AG10803 (cell line): ENCODE measurements at regions not wholly inside any gene's neighbourhood (a gene's known extent, or its start where the extent isn't known, plus 50 kb on each side); places are given as distances from the start of the nearest gene placed in this dataset.

Experiments
- DNase-seq: peaks from one replicate; pipeline ENCODE4 v3.0.0; 2010; ENCODE audit warnings: low read depth
- H3K4me3 ChIP-seq: 2 replicates; pipeline ENCODE4 v1.5.1; 2011; ENCODE audit warnings: mild to moderate bottlenecking, low read length, control low read depth
- TF ChIP-seq, protein P1 (sequence below): conservative IDR thresholded peaks from 2 replicates; pipeline ENCODE4 v1.5.1; 2011; ENCODE audit warnings: mild to moderate bottlenecking, low read length, control low read depth, inconsistent platforms

DNA sequence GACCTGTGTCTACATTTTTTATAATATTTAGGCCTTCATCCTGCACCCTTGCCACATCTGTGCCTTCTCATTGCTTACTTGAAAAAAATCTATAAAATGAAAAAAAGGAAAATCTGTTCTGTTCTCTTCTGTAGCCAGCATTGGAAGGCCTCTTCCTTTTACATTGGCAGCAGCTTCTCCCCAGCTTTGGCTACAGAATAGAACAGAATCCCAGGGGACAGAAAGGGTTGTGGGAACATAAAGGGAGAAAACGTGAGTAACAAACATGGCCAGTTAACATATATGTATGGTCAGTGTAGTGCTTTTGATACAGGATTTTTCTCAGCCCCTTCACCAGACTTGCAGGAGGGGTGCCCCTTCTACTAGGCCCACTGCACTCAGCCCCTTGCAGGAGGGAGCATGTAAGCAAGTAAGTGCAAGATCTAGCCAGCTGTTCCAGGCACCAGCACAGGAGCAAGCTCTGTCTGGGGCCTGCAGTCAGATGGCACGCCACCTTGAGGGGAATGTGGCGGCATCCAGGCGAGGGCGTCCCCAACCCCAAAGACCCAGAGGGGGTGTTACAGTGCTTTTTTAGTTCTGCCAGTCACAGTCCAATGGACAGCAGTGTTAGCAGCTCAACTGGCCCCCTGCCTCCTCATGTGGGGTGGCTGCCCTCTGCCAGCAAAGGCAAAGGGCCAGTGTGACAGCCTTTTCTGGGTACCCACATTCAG lies 330.5 kb upstream of the ZNF462 start:
- TF ChIP-seq, protein P1, sequence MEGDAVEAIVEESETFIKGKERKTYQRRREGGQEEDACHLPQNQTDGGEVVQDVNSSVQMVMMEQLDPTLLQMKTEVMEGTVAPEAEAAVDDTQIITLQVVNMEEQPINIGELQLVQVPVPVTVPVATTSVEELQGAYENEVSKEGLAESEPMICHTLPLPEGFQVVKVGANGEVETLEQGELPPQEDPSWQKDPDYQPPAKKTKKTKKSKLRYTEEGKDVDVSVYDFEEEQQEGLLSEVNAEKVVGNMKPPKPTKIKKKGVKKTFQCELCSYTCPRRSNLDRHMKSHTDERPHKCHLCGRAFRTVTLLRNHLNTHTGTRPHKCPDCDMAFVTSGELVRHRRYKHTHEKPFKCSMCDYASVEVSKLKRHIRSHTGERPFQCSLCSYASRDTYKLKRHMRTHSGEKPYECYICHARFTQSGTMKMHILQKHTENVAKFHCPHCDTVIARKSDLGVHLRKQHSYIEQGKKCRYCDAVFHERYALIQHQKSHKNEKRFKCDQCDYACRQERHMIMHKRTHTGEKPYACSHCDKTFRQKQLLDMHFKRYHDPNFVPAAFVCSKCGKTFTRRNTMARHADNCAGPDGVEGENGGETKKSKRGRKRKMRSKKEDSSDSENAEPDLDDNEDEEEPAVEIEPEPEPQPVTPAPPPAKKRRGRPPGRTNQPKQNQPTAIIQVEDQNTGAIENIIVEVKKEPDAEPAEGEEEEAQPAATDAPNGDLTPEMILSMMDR = no peak
- DNase-seq = no peak
- no peak overlapping the region for H3K4me3 ChIP-seq

DNA sequence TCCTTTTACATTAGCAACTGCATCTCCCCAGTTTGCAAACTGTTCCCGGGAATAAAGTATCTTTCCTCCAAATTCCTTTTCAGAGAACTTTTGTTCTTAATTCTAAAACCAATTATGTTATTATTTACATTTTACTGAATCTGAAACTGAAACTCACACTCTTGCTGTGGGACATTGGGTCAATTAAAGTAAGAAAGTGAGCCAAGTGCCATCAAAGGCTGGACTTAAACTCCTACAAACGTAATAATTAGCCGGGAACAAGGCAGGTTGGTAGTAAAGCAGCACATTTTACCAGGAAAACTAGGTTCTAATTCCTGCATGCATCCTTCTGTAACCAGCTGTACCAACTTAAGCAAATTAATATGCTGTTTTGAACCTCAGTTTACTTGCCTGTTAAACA lies 328.2 kb upstream of the ZNF462 start:
- TF ChIP-seq, protein P1 = no peak
- H3K4me3 ChIP-seq = no peak overlapping the region
- DNase-seq = no peak

DNA sequence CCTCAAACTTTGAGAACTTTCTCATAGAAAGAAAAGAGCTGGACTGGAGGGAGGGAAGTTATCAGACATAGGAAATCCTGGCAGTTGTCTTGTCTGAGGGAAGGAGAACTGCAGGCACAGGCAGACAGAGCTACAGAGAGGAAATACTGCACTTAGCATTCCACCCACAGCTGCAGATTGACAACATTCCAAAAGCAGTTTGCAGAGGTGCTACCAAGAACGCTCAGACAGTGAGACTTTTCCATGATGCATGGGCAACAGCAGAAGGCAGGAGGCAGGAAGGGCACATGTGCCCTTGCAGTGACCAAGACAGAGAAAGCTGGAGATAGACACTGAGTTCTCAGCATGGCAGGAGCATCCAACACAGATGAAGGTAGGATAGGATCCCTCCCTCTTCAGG lies 327.5 kb upstream of the ZNF462 start:
- no peak for DNase-seq
- no peak overlapping the region for H3K4me3 ChIP-seq
- TF ChIP-seq, protein P1 = no peak

DNA sequence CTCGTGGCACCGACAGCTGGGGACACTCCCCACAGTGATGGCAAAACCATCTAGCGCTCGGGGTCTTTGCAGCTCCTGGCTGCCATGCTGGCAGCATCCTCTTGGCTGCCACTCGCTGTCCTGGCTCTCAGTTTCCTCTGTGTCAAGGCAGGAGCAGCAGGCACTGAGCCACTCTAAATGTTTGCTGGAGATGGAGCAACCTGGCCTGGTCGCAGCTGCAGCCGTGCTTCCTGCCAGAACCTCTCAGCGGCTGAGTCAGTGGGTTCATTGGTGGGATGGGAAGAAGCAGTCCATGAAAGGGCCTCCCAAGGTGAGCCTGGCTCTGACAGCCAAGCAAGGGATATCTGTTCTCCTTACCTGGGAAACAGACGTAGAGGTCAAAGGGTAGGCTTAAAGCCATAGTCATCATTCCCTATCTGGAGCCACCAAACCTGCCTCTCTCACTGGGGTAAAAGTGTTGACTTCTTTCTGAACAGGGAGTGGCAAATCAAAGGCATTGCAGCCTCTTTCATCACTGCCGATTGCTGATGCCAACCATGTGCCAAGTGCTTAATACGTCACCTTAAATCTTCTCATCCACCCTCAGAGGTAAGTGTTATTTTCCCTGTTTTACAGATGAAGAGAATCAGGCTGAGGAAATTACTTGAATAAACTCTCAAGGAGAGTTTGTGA lies 304.8 kb upstream of the ZNF462 start:
- no peak for DNase-seq
- TF ChIP-seq, protein P1 = no peak
- no peak overlapping the region for H3K4me3 ChIP-seq

DNA sequence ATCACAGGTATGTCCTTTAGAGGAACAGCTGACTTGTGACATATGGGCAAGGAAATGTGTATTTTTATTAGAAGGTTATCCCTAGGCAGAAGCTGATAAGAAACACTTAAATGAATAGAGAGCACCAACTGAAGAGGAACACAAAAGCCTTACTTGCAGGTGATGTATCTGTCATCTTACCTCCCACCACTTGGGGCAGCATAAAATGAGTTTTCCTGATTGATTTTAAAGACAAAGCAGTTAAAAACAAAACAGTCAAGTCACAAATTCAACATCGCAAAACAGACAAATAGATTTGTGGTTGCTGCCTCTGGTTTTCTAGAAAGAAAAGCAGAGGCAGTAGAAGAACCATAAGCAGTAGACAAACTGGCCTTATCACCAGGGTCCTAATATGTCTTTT lies 302.4 kb upstream of the ZNF462 start:
- TF ChIP-seq, protein P1 = peak; percentile 10; the same call in 1 of the 2 replicates
- DNase-seq = no peak
- no peak overlapping the region for H3K4me3 ChIP-seq

DNA sequence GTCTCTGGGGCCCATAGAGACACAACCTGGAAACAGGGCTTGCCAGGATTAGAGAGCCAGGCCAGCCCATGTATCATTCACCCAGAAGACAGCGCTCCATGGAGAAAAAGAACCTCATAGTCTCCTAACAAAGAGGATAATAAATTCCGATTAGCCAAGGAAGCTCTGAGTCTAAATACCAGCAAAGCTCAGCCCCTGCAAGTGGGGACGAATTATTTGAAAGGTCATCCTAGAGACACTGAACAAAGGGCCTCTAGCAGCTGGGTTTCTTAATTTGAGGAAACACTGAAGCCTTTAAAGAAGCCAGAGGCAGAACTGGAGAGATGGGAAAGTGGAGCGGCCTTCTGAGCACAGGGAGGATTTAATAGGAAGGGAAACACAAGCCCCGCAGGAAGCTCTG lies 287.1 kb upstream of the ZNF462 start:
- no peak overlapping the region for H3K4me3 ChIP-seq
- DNase-seq = no peak
- TF ChIP-seq, protein P1 = no peak

DNA sequence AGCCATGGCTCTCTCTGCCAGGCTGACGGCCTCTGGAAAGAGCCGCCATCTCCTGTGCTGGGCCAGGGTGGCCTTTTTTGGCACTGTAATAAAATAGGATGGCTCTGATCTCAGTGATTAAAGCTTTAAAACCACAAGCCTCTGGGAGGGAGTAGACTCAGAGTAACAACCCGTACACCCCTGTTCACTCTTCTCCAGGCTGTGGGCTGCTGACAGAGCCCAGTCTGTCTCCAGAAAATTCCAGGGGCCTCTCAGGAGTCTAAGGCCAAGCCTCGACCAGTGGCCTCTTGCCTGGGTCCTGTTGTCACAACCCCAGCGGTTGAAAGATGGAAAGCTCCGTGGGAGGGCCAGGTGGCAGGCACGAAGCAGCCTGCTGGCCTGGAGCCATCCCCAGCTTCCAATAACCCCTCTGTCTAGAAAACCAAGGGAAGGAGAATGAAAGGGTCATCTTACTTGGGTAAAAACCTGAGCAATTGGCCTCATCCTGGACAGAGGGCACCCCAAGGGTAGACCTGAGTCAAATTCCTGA lies 286.7 kb upstream of the ZNF462 start:
- DNase-seq = no peak
- TF ChIP-seq, protein P1 = no peak
- no peak overlapping the region for H3K4me3 ChIP-seq
